GM13976 (cell line): ENCODE measurements at regions not wholly inside any gene's neighbourhood (a gene's known extent, or its start where the extent isn't known, plus 50 kb on each side); places are given as distances from the start of the nearest gene placed in this dataset.

Experiments
- DNase-seq: peaks from one replicate; pipeline ENCODE4 v3.0.0; 2012; ENCODE audit warnings: low spot score
- in situ Hi-C: fragments of 300-500 bp; cut with MboI; formaldehyde crosslinking; loops from one replicate; pipeline ENCODE4 v1.12.0; 2022; ENCODE audit warnings: low sequenced_read_pairs, mixed read lengths, inconsistent platforms; ENCODE audit not compliant: unreplicated experiment
- TF ChIP-seq, protein P1 (sequence below): IDR thresholded peaks from 2 replicates; pipeline ENCODE4 v1.5.1; 2012; ENCODE audit warnings: borderline replicate concordance, mild to moderate bottlenecking; ENCODE audit not compliant: insufficient read depth; ENCODE audit errors: extremely low read depth, missing control alignments, control extremely low read depth

DNA sequence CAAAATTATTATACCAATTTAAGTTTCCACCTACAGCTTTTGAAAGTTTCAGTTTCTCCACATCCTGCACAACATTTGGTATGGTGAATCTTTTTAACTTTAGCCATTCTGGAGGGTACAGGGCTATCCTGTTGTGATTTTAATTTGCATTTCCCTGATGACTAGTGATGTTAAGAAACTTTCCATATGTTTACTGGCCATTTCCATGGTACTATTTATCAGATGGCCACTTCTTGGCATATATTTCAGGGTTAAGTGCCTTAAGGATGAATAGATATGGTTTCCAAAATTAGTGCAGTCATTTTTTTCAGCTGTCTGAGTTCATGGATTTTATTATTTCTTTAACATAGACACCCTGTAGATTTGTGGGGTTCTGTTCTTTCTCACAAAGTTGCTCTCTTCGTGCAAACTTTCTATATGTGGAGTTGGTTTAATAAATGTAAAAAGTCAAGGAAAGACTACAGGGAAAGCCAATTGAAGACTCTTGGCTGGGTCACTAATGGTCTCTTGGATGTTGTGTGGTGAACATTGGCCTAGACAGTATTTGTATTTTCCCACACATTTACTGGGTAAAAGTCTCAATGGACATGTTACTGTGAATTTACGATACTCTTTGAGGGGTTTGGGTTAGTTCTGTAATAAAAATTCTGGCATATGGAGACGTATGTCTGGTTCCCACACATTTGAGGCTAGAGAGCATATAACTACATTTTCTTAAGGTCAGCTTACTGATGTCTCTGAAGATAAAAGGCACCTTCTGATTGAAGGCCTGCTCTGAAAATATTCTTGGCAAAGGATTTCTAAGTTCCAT, 147.5 kb upstream of the PDZRN3 start:
- TF ChIP-seq, protein P1, sequence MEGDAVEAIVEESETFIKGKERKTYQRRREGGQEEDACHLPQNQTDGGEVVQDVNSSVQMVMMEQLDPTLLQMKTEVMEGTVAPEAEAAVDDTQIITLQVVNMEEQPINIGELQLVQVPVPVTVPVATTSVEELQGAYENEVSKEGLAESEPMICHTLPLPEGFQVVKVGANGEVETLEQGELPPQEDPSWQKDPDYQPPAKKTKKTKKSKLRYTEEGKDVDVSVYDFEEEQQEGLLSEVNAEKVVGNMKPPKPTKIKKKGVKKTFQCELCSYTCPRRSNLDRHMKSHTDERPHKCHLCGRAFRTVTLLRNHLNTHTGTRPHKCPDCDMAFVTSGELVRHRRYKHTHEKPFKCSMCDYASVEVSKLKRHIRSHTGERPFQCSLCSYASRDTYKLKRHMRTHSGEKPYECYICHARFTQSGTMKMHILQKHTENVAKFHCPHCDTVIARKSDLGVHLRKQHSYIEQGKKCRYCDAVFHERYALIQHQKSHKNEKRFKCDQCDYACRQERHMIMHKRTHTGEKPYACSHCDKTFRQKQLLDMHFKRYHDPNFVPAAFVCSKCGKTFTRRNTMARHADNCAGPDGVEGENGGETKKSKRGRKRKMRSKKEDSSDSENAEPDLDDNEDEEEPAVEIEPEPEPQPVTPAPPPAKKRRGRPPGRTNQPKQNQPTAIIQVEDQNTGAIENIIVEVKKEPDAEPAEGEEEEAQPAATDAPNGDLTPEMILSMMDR = no peak
- DNase-seq = no peak
- in situ Hi-C loops = no loop called here

DNA sequence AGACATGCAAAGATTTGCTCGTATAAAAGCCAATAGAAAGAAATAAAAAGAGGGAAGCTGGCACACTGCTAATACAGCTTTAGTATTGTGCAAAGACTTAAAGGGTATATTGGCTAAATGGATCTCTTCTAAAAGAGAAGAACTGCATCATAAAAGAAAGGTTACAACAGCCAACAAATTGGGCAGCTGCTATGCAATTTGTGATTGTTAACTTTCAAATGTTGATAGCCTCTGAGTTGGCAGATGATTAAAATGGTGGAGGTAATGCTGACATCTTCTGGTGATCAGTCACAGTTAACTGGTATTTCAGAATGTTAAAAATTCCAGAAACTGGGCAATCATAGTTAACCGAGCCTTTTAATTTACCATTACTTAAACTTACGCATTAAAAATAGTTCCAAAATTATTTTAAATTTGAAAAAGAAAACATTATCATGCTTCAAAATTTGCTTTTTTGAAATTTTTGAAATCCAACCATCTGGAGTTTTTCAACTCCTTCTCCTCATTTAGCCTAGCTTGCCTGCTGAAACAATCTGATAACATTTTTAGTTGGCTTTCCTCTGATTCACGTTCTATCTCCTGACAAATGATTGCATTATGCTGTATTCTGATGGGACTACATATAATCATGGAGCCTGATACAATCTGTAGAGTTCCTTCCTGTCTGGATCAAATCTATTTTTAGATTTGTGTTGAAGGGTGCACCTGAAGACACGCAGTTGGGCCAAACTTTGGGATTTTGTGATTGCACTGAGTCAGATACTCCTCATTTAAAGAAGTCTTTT, 144.0 kb upstream of the PDZRN3 start:
- DNase-seq = no peak
- in situ Hi-C loops = no loop called here
- TF ChIP-seq, protein P1 = no peak

DNA sequence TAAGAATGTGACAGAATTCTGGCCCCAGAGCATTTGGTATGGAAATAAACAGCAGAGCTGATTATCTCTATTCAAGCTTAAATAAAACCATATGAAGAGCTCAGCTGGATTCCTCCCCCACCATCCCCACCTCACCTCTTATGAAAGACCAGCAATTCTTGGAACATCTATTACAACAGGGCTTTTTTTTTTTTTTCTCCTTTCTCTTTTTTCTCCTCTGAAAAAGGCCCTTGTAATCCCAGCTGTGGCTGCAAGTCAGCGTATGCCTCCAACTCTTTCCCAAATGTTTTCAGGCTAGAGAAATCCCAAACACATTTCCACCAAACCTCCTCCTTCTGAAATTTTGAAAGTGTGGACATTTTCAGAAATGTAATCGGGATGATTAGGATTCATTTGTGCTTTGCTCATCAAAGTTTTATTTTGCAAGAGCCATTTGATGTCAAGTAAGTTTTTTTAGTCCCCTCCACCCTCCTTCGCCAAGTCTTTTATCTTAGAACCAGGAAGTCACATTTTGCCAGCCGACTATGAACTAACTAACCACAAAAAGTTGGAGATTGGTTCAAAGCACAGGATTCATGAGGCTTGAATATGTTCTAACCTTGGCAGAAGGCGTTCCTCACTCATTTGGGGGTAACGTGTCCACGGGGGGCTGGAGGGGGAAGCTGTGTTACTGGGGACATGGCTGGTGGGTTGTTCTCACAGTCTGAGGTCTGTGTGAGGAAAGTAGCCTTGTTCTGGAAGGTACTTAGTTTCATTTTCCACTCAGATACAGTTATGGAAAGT, 142.0 kb upstream of the PDZRN3 start:
- TF ChIP-seq, protein P1 = no peak
- no peak for DNase-seq
- in situ Hi-C loops = no loop called here

DNA sequence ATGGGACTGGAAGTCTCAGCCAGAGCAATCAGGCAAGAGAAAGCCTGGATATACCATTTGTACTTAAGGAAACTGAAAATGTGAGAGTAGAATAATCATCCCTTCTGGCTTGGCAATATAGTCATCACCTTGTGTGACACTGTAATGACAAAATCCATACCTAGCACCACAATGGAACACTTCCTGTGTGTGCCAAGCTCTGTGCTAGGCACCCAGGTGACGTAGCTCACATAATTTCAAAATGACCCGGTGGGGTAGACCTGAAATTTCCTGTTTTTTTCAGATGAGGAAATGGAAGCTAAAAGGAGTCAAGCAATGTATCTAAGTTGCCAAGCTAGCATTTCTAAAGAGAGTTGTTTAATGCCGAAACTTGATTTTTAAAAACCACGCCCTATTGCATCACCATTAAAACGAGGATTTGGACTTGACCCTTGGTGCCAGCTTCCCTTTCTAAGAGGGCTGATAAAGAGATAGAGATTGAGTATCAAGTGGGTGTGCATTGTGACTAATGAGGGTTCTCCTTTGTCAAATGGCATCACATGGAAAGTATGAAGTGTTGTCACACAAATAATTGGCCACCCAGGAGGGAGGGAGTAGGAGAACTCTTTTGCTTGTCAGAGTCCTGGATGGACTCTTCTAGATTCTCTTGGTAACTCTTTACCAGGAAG, 141.3 kb upstream of the PDZRN3 start:
- TF ChIP-seq, protein P1 = no peak
- DNase-seq = no peak
- in situ Hi-C loops = no loop called here

DNA sequence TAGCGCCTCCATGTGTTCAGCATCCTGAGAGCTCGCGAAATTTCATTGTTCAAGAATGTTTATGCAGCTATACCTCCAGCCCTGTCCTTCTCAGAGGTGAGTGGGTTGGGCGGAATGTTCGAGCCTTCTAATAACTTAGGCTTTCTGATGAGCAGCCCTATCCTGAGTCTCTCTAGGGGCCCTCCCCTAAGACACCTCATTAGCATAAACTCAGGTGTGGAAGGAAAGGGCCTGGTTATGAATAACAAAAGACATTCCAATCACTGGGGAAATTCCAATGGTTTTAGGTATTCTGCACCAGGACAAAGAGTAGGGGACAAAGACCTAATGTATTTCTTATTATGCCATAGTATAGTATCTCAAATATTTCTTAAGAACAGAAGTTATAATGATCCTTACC, 138.1 kb upstream of the PDZRN3 start:
- TF ChIP-seq, protein P1 = no peak
- in situ Hi-C loops = no loop called here
- DNase-seq = no peak

DNA sequence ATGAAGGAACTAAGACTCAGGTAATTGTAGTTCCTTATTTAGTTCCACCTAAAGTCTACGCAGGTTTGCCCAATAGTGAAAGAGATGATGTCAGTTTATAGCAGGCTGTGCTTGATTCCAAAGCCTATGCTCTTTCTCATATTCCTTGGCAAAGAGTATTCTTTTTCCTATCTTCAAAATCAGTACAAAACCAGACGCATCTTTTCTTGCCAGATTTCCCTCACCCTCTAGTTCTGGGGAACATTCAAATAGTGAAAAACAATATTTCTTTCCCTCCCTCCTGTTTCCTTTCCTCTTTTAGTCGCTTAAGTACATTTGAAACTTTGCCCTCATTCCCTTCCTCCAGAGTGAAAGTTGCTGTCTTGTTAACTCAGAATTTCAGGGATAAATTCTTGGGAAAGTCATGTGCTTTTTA, 134.6 kb upstream of the PDZRN3 start:
- in situ Hi-C loops = no loop called here
- TF ChIP-seq, protein P1 = no peak
- no peak for DNase-seq
